Lower leg skin (tissue), 3 donors: ENCODE measurements at regions not wholly inside any gene's neighbourhood (a gene's known extent, or its start where the extent isn't known, plus 50 kb on each side); places are given as distances from the start of the nearest gene placed in this dataset.

Experiments used
- CTCF ChIP-seq, 3 donors: fragments of 450-650 bp; IDR thresholded peaks; one replicate each; pipeline ENCODE4 v1.5.1; 2016; ENCODE audit warnings: antibody characterized with exemption in 3 of 3, mild to moderate bottlenecking in 3 of 3, moderate library complexity in 2 of 3
- POLR2A ChIP-seq, 2 donors: fragments of 450-650 bp; IDR thresholded peaks; one replicate each; pipeline ENCODE4 v1.6.1; 2016 to 2017; ENCODE audit warnings: antibody characterized with exemption in 2 of 2, mild to moderate bottlenecking in 1 of 2, moderate library complexity in 1 of 2

GRCh38 chr7:157077986-157078644 lies 60.6 kb upstream of the UBE3C start:
- no peak for TF ChIP-seq POLR2A (IDR thresholded peaks at IDR 0.05)
- no peak for TF ChIP-seq CTCF (IDR thresholded peaks at IDR 0.05)
